OCI-LY3 (cell line): ENCODE measurements at regions not wholly inside any gene's neighbourhood (a gene's known extent, or its start where the extent isn't known, plus 50 kb on each side); places are given as distances from the start of the nearest gene placed in this dataset.

Experiments used
- EZH2phosphoT487 ChIP-seq: fragments of 200-600 bp; shearing (Covaris generic); IDR thresholded peaks from 2 replicates; pipeline ENCODE4 v1.6.1; 2018; ENCODE audit warnings: antibody characterized with exemption, mixed run types, low read depth
- TF ChIP-seq, protein P1 (sequence below): fragments of 200-600, 300-600 bp; sonication (generic); IDR thresholded peaks from 2 replicates; pipeline ENCODE4 v1.5.1; 2014; ENCODE audit warnings: antibody characterized with exemption, low read length, low read depth

DNA sequence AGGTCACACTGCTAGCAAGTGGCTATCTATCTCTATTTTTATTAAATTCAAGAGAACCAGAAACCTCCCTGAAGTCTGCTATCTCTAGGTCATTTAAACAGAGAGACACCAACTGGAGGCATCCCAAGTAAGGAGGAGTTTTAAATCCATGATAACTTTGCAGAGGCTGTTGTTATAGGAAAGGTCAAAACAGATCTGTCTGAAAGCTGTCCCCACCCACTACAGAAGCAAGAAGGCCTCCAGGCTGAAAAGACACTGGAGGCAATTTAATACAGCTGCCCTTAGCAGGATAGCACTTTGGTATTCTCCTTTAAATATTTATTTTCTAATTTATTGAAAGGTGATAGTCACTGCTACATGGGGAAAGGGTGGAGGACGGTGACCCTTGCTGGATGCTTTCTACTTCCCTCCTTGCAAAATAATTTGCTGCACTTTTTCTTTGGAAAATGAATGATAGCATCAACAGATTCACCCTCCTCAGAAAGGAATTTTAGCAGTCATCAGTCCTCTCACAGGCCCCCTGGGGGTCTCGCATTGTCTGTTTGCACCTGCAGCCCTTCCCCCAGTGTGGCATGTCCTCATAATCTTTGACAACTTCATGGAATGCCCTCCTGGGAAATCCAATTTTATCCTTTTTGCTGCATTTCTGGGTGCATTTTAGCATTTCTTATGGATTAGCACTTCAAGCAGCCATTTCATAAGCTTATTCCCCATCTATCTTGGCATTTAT, 429.5 kb upstream of the TNP1 start:
- TF ChIP-seq, protein P1, sequence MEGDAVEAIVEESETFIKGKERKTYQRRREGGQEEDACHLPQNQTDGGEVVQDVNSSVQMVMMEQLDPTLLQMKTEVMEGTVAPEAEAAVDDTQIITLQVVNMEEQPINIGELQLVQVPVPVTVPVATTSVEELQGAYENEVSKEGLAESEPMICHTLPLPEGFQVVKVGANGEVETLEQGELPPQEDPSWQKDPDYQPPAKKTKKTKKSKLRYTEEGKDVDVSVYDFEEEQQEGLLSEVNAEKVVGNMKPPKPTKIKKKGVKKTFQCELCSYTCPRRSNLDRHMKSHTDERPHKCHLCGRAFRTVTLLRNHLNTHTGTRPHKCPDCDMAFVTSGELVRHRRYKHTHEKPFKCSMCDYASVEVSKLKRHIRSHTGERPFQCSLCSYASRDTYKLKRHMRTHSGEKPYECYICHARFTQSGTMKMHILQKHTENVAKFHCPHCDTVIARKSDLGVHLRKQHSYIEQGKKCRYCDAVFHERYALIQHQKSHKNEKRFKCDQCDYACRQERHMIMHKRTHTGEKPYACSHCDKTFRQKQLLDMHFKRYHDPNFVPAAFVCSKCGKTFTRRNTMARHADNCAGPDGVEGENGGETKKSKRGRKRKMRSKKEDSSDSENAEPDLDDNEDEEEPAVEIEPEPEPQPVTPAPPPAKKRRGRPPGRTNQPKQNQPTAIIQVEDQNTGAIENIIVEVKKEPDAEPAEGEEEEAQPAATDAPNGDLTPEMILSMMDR, result no peak
- TF ChIP-seq EZH2phosphoT487, result no peak
